Stimulated activated effector memory CD8-positive, alpha-beta T cell treated with anti-CD3 and anti-CD28 coated beads, Interleukin-12 subunit alpha, Interleukin-12 subunit beta, amount 100 ng/mL, for 72 hours (primary cell): ENCODE measurements at regions not wholly inside any gene's neighbourhood (a gene's known extent, or its start where the extent isn't known, plus 50 kb on each side); places are given as distances from the start of the nearest gene placed in this dataset.

ENCODE experiments used
- ATAC-seq: fragments of 150-1000 bp; cut with Tn5 transposase; 2 replicates; pipeline ENCODE4 v1.10.0; 2021
- DNase-seq, 2 donors: peaks; one replicate each; pipeline ENCODE4 v3.0.0; 2021 to 2022; ENCODE audit warnings: low spot score in 2 of 2
- H3K27ac Mint-ChIP-seq: one replicate; pipeline ENCODE4 v1.8.0; 2022; ENCODE audit warnings: mild to moderate bottlenecking, mixed read lengths
- H3K36me3 Mint-ChIP-seq: one replicate; pipeline ENCODE4 v1.8.0; 2022; ENCODE audit warnings: mild to moderate bottlenecking, mixed read lengths
- H3K4me1 Mint-ChIP-seq: one replicate; pipeline ENCODE4 v1.8.0; 2022; ENCODE audit warnings: mixed read lengths
- H3K4me3 Mint-ChIP-seq: one replicate; pipeline ENCODE4 v1.8.0; 2022; ENCODE audit warnings: mild to moderate bottlenecking, mixed read lengths
- H3K9me3 Mint-ChIP-seq: one replicate; pipeline ENCODE4 v1.8.0; 2022; ENCODE audit warnings: mixed read lengths

GRCh38 chr2:43043553-43043870, 182.9 kb downstream of the ZFP36L2 start:
- no peak overlapping the region for H3K4me3 Mint-ChIP-seq
- no peaks in the 10 kb centered on the region for H3K9me3 Mint-ChIP-seq
- H3K27ac Mint-ChIP-seq: peak overlapping the region; percentile 48
- DNase-seq: no peak
- no peak for ATAC-seq
- H3K4me1 Mint-ChIP-seq: peaks cover 25% of the 10 kb centered on the region
- H3K36me3 Mint-ChIP-seq: peaks cover 6% of the 10 kb centered on the region

- Mint-ChIP-seq H3K27ac (no peak overlapping the region), H3K4me3 (no peak overlapping the region), H3K4me1 (peaks cover 14% of the 10 kb centered on the region), H3K9me3 (no peaks in the 10 kb centered on the region), H3K36me3 (peaks cover 4% of the 10 kb centered on the region)
- ATAC-seq: no peak
- no peak for DNase-seq
Observed at GRCh38 chr2:43041661-43042360, 184.6 kb downstream of the ZFP36L2 start.

GRCh38 chr2:43041173-43041591, 185.2 kb downstream of the ZFP36L2 start:
- no peaks in the 10 kb centered on the region for H3K9me3 Mint-ChIP-seq
- no peak overlapping the region for H3K4me3 Mint-ChIP-seq
- H3K36me3 Mint-ChIP-seq: no peaks in the 10 kb centered on the region
- DNase-seq (no peak), ATAC-seq (no peak)
- H3K27ac Mint-ChIP-seq: no peak overlapping the region
- H3K4me1 Mint-ChIP-seq: peaks cover 9% of the 10 kb centered on the region

GRCh38 chr2:43040084-43040854, 186.1 kb downstream of the ZFP36L2 start:
- Mint-ChIP-seq H3K4me1 (peaks cover 9% of the 10 kb centered on the region), H3K4me3 (no peak overlapping the region), H3K36me3 (no peaks in the 10 kb centered on the region), H3K27ac (no peak overlapping the region), H3K9me3 (no peaks in the 10 kb centered on the region)
- DNase-seq: no peak
- ATAC-seq: peak; percentile 62

GRCh38 chr2:43039376-43040080, 186.9 kb downstream of the ZFP36L2 start:
- ATAC-seq (no peak), DNase-seq (no peak)
- Mint-ChIP-seq H3K4me1 (peaks cover 9% of the 10 kb centered on the region), H3K4me3 (no peak overlapping the region), H3K36me3 (no peaks in the 10 kb centered on the region), H3K27ac (no peak overlapping the region), H3K9me3 (no peaks in the 10 kb centered on the region)

- DNase-seq (no peak), ATAC-seq (no peak)
- H3K36me3 Mint-ChIP-seq: no peaks in the 10 kb centered on the region
- no peaks in the 10 kb centered on the region for H3K9me3 Mint-ChIP-seq
- H3K4me1 Mint-ChIP-seq: peaks cover 9% of the 10 kb centered on the region
- no peak overlapping the region for H3K4me3 Mint-ChIP-seq
- H3K27ac Mint-ChIP-seq: no peak overlapping the region
Observed at GRCh38 chr2:43038696-43039094, 187.7 kb downstream of the ZFP36L2 start.

GRCh38 chr2:43038034-43038695, 188.2 kb downstream of the ZFP36L2 start:
- Mint-ChIP-seq H3K36me3 (no peaks in the 10 kb centered on the region), H3K27ac (no peak overlapping the region), H3K4me1 (peaks cover 9% of the 10 kb centered on the region), H3K9me3 (no peaks in the 10 kb centered on the region), H3K4me3 (no peak overlapping the region)
- ATAC-seq: no peak
- DNase-seq: no peak

GRCh38 chr2:43035922-43036321, 190.5 kb downstream of the ZFP36L2 start:
- H3K4me3 Mint-ChIP-seq: no peak overlapping the region
- H3K27ac Mint-ChIP-seq: no peak overlapping the region

GRCh38 chr2:43034921-43035320, 191.5 kb downstream of the ZFP36L2 start:
- DNase-seq (no peak), ATAC-seq (no peak)
- Mint-ChIP-seq H3K9me3 (no peaks in the 10 kb centered on the region), H3K36me3 (no peaks in the 10 kb centered on the region), H3K4me3 (no peak overlapping the region), H3K4me1 (no peaks in the 10 kb centered on the region), H3K27ac (no peak overlapping the region)

More at GRCh38 chr2:43035922-43036321, 190.5 kb downstream of the ZFP36L2 start:
- Mint-ChIP-seq H3K36me3 (no peaks in the 10 kb centered on the region), H3K4me1 (peaks cover 9% of the 10 kb centered on the region), H3K9me3 (no peaks in the 10 kb centered on the region)
- ATAC-seq: no peak
- no peak for DNase-seq

- H3K36me3 Mint-ChIP-seq: no peaks in the 10 kb centered on the region
- DNase-seq (no peak), ATAC-seq (peak; percentile 12)
Observed at GRCh38 chr2:43034242-43034619, 192.2 kb downstream of the ZFP36L2 start.

GRCh38 chr2:43033466-43034241, 192.8 kb downstream of the ZFP36L2 start:
- H3K4me1 Mint-ChIP-seq: no peaks in the 10 kb centered on the region
- DNase-seq (no peak), ATAC-seq (no peak)
- H3K27ac Mint-ChIP-seq: no peak overlapping the region
- no peaks in the 10 kb centered on the region for H3K9me3 Mint-ChIP-seq
- H3K4me3 Mint-ChIP-seq: no peak overlapping the region
- no peaks in the 10 kb centered on the region for H3K36me3 Mint-ChIP-seq

More at GRCh38 chr2:43034242-43034619, 192.2 kb downstream of the ZFP36L2 start:
- no peak overlapping the region for H3K27ac Mint-ChIP-seq
- no peaks in the 10 kb centered on the region for H3K4me1 Mint-ChIP-seq
- H3K4me3 Mint-ChIP-seq: no peak overlapping the region
- no peaks in the 10 kb centered on the region for H3K9me3 Mint-ChIP-seq

- no peak for ATAC-seq
- H3K9me3 Mint-ChIP-seq: no peaks in the 10 kb centered on the region
- no peaks in the 10 kb centered on the region for H3K4me1 Mint-ChIP-seq
- H3K36me3 Mint-ChIP-seq: no peaks in the 10 kb centered on the region
- no peak overlapping the region for H3K4me3 Mint-ChIP-seq
- no peak for DNase-seq
- H3K27ac Mint-ChIP-seq: no peak overlapping the region
Observed at GRCh38 chr2:43033016-43033270, 193.5 kb downstream of the ZFP36L2 start.

GRCh38 chr2:43032213-43033015, 194.0 kb downstream of the ZFP36L2 start:
- no peak overlapping the region for H3K4me3 Mint-ChIP-seq

GRCh38 chr2:43031471-43032212, 194.8 kb downstream of the ZFP36L2 start:
- Mint-ChIP-seq H3K27ac (no peak overlapping the region), H3K36me3 (no peaks in the 10 kb centered on the region), H3K4me1 (no peaks in the 10 kb centered on the region), H3K9me3 (no peaks in the 10 kb centered on the region), H3K4me3 (no peak overlapping the region)
- ATAC-seq (no peak), DNase-seq (no peak)

More at GRCh38 chr2:43032213-43033015, 194.0 kb downstream of the ZFP36L2 start:
- no peaks in the 10 kb centered on the region for H3K4me1 Mint-ChIP-seq
- no peaks in the 10 kb centered on the region for H3K36me3 Mint-ChIP-seq
- H3K9me3 Mint-ChIP-seq: no peaks in the 10 kb centered on the region
- H3K27ac Mint-ChIP-seq: no peak overlapping the region
- no peak for ATAC-seq
- no peak for DNase-seq
